ENCODE measurements at regions not wholly inside any gene's neighbourhood (a gene's known extent, or its start where the extent isn't known, plus 50 kb on each side); places are given as distances from the start of the nearest gene placed in this dataset.

DNA sequence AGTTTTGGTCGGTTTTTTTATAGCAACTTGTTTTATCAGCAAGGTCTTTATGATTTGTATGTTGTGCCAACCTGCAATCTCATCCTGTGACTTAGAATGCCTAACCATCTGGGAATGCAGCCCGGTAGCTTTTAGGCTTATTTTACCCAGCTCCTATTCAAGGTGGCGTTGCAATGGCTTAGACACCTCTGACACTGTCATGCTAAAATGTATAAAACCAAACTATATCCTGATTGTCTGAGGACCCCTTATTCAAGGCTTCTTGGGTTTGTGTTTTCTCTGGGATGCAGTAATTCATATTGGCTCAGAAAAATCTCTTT, 209.0 kb upstream of the ALCAM start:
- TF ChIP-seq, protein P1, sequence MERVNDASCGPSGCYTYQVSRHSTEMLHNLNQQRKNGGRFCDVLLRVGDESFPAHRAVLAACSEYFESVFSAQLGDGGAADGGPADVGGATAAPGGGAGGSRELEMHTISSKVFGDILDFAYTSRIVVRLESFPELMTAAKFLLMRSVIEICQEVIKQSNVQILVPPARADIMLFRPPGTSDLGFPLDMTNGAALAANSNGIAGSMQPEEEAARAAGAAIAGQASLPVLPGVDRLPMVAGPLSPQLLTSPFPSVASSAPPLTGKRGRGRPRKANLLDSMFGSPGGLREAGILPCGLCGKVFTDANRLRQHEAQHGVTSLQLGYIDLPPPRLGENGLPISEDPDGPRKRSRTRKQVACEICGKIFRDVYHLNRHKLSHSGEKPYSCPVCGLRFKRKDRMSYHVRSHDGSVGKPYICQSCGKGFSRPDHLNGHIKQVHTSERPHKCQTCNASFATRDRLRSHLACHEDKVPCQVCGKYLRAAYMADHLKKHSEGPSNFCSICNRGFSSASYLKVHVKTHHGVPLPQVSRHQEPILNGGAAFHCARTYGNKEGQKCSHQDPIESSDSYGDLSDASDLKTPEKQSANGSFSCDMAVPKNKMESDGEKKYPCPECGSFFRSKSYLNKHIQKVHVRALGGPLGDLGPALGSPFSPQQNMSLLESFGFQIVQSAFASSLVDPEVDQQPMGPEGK (CRISPR knock-in tag; IDR thresholded peaks at IDR 0.05; ENCODE audit: borderline replicate concordance): no peak
- no peak for TF ChIP-seq ZFP30 (CRISPR knock-in tag; IDR thresholded peaks at IDR 0.05)
- TF ChIP-seq SNAI2 (CRISPR knock-in tag; IDR thresholded peaks at IDR 0.05): no peak
- no peak for TF ChIP-seq OSR1 (CRISPR knock-in tag; IDR thresholded peaks at IDR 0.05)
- no peak for TF ChIP-seq ARNTL (CRISPR knock-in tag; IDR thresholded peaks at IDR 0.05; ENCODE audit: borderline replicate concordance, low read depth)
- TF ChIP-seq CSDC2 (CRISPR knock-in tag; IDR thresholded peaks at IDR 0.05): no peak
- no peak for TF ChIP-seq ZFP3 (CRISPR knock-in tag; IDR thresholded peaks at IDR 0.05)
- TF ChIP-seq, protein P2, sequence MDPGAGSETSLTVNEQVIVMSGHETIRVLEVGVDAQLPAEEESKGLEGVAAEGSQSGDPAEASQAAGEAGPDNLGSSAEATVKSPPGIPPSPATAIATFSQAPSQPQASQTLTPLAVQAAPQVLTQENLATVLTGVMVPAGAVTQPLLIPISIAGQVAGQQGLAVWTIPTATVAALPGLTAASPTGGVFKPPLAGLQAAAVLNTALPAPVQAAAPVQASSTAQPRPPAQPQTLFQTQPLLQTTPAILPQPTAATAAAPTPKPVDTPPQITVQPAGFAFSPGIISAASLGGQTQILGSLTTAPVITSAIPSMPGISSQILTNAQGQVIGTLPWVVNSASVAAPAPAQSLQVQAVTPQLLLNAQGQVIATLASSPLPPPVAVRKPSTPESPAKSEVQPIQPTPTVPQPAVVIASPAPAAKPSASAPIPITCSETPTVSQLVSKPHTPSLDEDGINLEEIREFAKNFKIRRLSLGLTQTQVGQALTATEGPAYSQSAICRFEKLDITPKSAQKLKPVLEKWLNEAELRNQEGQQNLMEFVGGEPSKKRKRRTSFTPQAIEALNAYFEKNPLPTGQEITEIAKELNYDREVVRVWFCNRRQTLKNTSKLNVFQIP (CRISPR knock-in tag; IDR thresholded peaks at IDR 0.05; ENCODE audit: borderline replicate concordance, low read depth): no peak
- no peak for TF ChIP-seq ESRRG (CRISPR knock-in tag; IDR thresholded peaks at IDR 0.05)
- no peak for TF ChIP-seq TOX (CRISPR knock-in tag; IDR thresholded peaks at IDR 0.05; ENCODE audit: borderline replicate concordance)
